OCI-M1 (cell line): ENCODE measurements at regions not wholly inside any gene's neighbourhood (a gene's known extent, or its start where the extent isn't known, plus 50 kb on each side); places are given as distances from the start of the nearest gene placed in this dataset.
A peak's percentile ranks its signal among the peaks of the same experiment; 100 is the strongest.
"Not testable (repeated sequence)": the region's sequence is repeated elsewhere in the genome, so short reads cannot be mapped to it uniquely, and the experiment has no call there.

Source experiments
- DNase-seq: peaks from one replicate; lab custom pipeline; 2025; lab: John Stamatoyannopoulos, UW

- not testable (repeated sequence) for DNase-seq
Measured at GRCh38 chr6:16039892-16040627, 88.8 kb upstream of the MYLIP start.

DNA sequence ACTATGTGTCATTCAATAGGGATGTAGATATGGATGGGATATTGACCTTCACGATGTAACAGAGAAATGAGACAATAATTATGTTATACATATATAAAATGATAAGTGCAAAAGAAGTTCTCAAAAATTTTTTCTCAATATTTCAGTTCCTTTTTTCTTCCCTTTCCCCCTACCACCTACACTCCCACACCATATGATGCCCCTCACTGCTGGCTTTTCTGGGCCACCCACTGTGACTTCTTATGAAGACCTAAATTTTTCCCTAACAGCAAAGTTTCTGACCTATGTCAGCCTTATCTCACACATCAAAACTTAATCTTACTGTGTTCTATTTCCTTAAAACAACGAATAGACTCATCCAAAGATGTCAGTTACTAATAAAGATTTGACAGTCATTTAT, 89.9 kb upstream of the MYLIP start:
- no peak for DNase-seq

GRCh38 chr6:16035488-16036080, 93.3 kb upstream of the MYLIP start:
- no peak for DNase-seq

DNA sequence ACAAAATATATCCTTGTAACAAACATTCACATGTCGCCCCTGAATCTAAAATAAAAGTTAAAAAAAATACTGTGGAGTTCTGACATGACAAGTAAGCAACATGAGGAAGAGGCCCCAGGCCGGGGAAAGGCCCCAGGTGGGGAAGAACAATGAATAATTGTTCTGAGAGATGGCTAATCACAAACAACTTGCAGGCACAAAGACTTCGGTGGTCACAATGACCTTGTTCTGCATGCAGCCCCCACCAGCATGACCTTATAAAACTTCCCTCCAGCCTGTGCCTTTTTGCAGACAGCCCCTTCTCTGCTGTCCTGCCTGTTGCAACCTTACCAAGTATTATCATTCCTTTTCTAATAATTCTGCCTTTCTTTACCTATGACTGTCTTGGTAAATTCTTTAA, 95.7 kb upstream of the MYLIP start:
- no peak for DNase-seq

- DNase-seq: peak; percentile 96
Measured at GRCh38 chr6:16031278-16031981, 97.5 kb upstream of the MYLIP start.

GRCh38 chr6:16028966-16029365, 99.9 kb upstream of the MYLIP start:
- no peak for DNase-seq

GRCh38 chr6:16020259-16020658, 108.6 kb upstream of the MYLIP start:
- no peak for DNase-seq

DNA sequence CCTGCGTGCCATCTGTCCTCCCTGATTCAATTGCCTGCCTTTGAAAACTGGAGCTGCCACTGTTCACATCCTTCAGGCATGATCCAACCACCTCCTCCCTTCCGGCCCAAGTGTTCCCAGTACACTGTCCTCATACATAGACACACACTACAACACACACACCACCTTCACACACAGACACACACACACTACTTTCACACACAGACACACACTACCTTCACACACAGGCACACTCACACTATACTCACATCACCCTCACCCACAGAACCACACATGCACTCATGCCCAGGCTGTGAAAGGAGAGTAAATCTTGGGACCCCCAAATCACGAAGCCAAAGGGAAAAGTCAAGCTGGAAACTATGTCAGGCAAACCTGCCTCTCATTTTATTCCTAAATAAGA, 109.4 kb upstream of the MYLIP start:
- DNase-seq: no peak

DNA sequence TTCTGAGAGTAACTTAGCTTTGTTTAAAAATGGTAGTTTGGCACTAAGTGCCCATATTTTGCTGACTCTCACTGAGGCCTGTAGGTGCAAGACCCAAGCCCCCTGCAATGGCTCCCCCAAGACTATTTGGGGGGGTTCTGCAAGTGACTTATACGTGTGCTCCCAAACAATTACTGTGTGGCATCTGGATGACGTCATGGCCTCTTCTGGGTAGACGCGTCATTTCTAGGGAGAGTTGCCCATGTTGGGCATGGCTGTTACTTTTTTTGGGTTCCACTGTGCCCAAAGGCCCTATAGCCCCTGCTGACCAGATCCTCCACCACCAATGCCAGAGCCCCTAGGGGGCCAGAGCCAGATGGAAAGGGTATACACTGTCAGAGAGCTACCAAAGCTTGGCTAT, 110.3 kb upstream of the MYLIP start:
- DNase-seq: no peak

- not testable (repeated sequence) for DNase-seq
Measured at GRCh38 chr6:16014325-16014724, 114.6 kb upstream of the MYLIP start.

- DNase-seq: peak; percentile 79
Measured at GRCh38 chr6:16007146-16007545, 121.7 kb upstream of the MYLIP start.

GRCh38 chr6:16006681-16007080, 122.2 kb upstream of the MYLIP start:
- no peak for DNase-seq

DNA sequence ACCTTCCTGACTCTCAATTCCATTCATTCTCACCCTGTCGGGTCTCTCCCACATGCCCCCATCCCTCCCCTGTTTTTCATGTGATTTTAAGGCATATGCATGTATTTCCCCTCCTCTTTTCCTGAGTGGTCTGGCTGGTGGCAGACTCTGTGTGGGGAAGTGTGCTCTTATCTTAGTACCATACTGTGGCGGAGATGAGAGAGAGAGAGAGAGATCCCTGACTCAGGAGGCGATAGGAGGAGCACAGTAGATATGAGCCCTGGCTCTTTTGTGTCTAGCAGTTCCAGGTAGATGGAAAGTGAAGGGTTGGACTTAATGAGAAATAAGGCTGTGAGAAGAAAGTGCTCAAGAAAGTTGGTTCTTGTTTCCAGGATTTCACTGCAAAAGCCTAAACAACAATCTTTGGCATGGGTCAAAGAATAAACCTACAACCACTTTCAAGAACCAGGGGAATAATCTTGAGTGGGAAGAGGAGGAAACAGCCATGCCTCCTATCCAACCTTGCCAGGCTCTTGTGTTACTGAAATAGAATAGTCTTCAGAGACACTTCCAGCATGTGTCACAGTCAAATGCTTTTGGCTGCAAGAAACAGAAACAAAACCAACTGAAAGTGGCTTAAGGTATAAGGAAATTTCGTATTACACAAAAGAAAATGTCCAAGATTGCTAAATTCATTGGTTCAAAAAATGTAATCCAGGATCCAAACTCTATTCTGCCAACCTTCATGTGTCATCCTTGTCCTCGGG, 123.8 kb upstream of the MYLIP start:
- peak; percentile 79 for DNase-seq

DNA sequence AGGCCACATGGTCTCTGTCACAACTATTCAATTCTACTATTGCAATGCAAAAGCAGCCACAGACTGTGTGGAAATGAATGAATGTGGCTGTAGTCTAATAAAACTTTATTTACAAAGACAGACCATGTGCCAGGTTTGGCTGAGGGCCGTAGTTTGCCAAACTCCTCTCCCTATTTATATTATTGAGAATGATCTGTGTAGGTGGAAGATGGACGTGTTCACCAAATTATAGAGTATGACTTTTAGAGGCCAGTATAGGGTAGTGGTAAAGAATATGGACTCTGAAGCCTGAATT, 125.7 kb upstream of the MYLIP start:
- no peak for DNase-seq

GRCh38 chr6:16002332-16003196, 126.3 kb upstream of the MYLIP start:
- DNase-seq: peak; percentile 75

- no peak for DNase-seq
Measured at GRCh38 chr6:16001158-16001557, 127.7 kb upstream of the MYLIP start.

GRCh38 chr6:15999201-15999600, 129.7 kb upstream of the MYLIP start:
- no peak for DNase-seq

DNA sequence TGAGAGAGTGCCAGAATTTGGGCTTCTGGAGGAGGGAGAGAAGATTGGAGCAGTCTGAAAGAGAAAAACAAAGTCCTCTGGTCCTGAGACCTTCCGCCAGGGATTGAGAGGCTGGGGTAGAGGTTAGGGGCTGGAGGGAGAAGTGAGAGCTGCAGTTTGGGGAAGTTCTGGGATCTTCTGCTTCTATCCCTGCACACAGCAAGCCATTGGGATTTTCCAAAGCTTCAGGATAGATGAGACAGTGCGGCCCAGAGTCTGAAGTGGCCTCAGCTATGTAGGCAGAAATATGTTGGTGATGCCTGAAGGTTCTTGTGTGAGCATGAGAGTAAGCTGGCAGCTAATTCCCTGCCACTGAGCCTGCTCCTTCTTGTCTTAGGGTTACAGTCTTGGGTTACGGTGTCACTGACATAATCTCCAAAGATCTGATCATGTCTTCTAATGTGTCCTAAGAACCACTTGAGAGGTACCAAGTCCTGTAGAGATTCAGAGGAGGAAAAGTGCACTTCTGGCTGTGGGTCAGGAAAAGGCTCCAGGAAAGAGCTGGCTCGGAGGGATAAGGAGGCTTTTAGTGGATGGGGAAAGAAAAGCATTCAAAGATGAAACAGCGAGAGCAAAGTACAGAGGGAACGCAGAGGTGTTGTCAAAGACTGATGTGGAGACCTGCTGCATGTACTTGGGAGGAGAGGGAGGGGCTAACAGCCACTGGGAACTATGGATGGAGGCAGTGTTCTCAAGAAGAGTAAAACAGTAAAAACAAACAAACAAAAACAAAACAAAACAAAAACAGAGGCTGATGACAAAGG, 131.1 kb upstream of the MYLIP start:
- no peak for DNase-seq

DNA sequence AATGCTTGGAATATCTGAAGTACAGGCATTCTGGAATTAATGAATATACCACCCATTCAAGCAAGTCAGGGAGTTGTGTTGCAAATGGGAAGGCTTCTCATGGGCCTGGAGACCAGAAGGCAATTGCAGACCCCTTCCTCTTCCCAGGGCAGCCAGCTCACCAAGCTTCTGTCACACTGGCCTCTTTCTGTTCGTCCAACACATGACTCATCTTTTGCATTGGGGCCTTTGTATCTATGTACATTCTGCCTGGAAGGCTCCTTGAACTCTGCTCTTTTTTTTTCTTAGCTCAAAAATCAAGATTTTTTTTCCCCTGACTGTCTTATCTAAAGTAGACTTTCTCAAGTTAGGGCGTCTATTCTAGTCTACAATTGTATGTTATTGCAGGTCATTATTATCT, 132.9 kb upstream of the MYLIP start:
- peak; percentile 78 for DNase-seq

DNA sequence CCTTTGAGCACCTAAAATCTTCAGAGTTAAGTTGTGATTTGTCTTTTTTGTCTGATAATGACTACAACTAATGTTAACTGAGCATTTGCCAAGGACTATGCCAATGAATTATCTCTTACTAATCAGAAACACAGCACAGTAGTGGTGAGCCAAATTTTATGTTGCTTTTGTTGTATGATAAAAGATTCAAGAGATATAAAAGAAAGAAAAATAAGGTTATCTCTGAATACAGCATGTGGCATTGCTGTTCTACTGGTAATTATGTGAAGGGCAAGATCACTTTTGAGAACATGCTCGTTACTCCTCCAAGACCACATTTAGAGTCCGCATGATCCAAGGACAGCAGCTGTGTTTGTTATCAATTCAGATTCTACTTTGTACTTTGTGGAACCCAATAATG, 133.4 kb upstream of the MYLIP start:
- DNase-seq: peak; percentile 53
